Neuronal stem cell (in vitro differentiated cells): ENCODE measurements at regions not wholly inside any gene's neighbourhood (a gene's known extent, or its start where the extent isn't known, plus 50 kb on each side); places are given as distances from the start of the nearest gene placed in this dataset.

Experiments
- DNase-seq: peaks from one replicate; pipeline ENCODE4 v3.0.0-alpha.2; 2013; ENCODE audit warnings: low spot score
- H2AFZ ChIP-seq: one replicate; pipeline ENCODE4 v1.6.1; 2013; ENCODE audit warnings: mild to moderate bottlenecking, low read length, inconsistent platforms
- H2AK5ac ChIP-seq: 2 replicates; pipeline ENCODE4 v1.6.1; 2013; ENCODE audit warnings: low read depth, mild to moderate bottlenecking, inconsistent platforms, low read length, moderate library complexity, mixed read lengths
- H2BK120ac ChIP-seq: 2 replicates; pipeline ENCODE4 v1.6.1; 2013; ENCODE audit warnings: low read depth, mild to moderate bottlenecking, inconsistent platforms, low read length, moderate library complexity, mixed read lengths
- H2BK12ac ChIP-seq: one replicate; pipeline ENCODE4 v1.6.1; 2013; ENCODE audit warnings: low read length, inconsistent platforms
- H2BK15ac ChIP-seq: 2 replicates; pipeline ENCODE4 v1.6.1; 2013; ENCODE audit warnings: mild to moderate bottlenecking, low read length, inconsistent platforms, mixed read lengths
- H2BK5ac ChIP-seq: one replicate; pipeline ENCODE4 v1.6.1; 2013; ENCODE audit warnings: inconsistent platforms, mild to moderate bottlenecking, low read length, moderate library complexity
- H3K14ac ChIP-seq: one replicate; pipeline ENCODE4 v1.6.1; 2013; ENCODE audit warnings: low read length, inconsistent platforms
- H3K18ac ChIP-seq: 2 replicates; pipeline ENCODE4 v1.6.1; 2013; ENCODE audit warnings: low read length, inconsistent platforms
- H3K23ac ChIP-seq: 2 replicates; pipeline ENCODE4 v1.6.1; 2013; ENCODE audit warnings: low read depth, mild to moderate bottlenecking, mixed read lengths, low read length, inconsistent platforms; ENCODE audit not compliant: poor library complexity
- H3K27ac ChIP-seq: replicated peaks from 3 replicates; pipeline ENCODE4 v1.5.1; 2013; ENCODE audit warnings: low read length, inconsistent platforms
- H3K27me3 ChIP-seq, 3 experiments: 2 replicates each; pipeline ENCODE4 v1.6.1; 2013; ENCODE audit warnings: low read length in 3 of 3, mild to moderate bottlenecking in 2 of 3, inconsistent platforms in 1 of 3, low read depth in 1 of 3, mixed read lengths in 1 of 3, moderate library complexity in 1 of 3; ENCODE audit not compliant: control insufficient read depth in 3 of 3, insufficient read depth in 3 of 3
- H3K36me3 ChIP-seq, 2 donors: replicated peaks in 1 of 2; 2 replicates each; pipeline ENCODE4 v1.6.1; 2013; ENCODE audit warnings: low read length in 2 of 2; ENCODE audit not compliant: control insufficient read depth in 2 of 2, insufficient read depth in 2 of 2
- H3K4ac ChIP-seq: 2 replicates; pipeline ENCODE4 v1.6.1; 2013; ENCODE audit warnings: inconsistent platforms, mild to moderate bottlenecking, low read length, moderate library complexity
- H3K4me1 ChIP-seq, 2 donors: 1 replicate in 1 of 2; 2 replicates in 1 of 2; pipeline ENCODE4 v1.6.1; 2013; ENCODE audit warnings: low read length in 2 of 2, low read depth in 1 of 2; ENCODE audit not compliant: control insufficient read depth in 2 of 2, insufficient read depth in 1 of 2
- H3K4me2 ChIP-seq: one replicate; pipeline ENCODE4 v1.6.1; 2013; ENCODE audit warnings: mild to moderate bottlenecking, low read length, inconsistent platforms; ENCODE audit not compliant: insufficient read depth, poor library complexity, severe bottlenecking
- H3K4me3 ChIP-seq, 2 donors: 2 replicates each; pipeline ENCODE4 v1.5.1; 2013; ENCODE audit warnings: low read length in 2 of 2, mild to moderate bottlenecking in 2 of 2, inconsistent platforms in 1 of 2, moderate library complexity in 1 of 2
- H3K79me1 ChIP-seq: one replicate; pipeline ENCODE4 v1.6.1; 2013; ENCODE audit warnings: low read depth, mild to moderate bottlenecking, inconsistent platforms, low read length, moderate library complexity
- H3K9ac ChIP-seq: one replicate; pipeline ENCODE4 v1.6.1; 2013; ENCODE audit warnings: mild to moderate bottlenecking, low read depth, low read length, inconsistent platforms; ENCODE audit not compliant: poor library complexity
- H3K9me3 ChIP-seq, 2 donors: replicated peaks in 1 of 2; 2 replicates each; pipeline versions ENCODE3 to v1.6.1; 2013; ENCODE audit warnings: low read length in 2 of 2, mild to moderate bottlenecking in 2 of 2, inconsistent platforms in 1 of 2, low read depth in 1 of 2, mixed read lengths in 1 of 2, moderate library complexity in 1 of 2; ENCODE audit not compliant: control insufficient read depth in 2 of 2, insufficient read depth in 1 of 2
- H4K8ac ChIP-seq: one replicate; pipeline ENCODE4 v1.6.1; 2013; ENCODE audit warnings: low read depth, mild to moderate bottlenecking, inconsistent platforms, low read length, moderate library complexity
- H4K91ac ChIP-seq: one replicate; pipeline ENCODE4 v1.6.1; 2013; ENCODE audit warnings: low read length, low read depth, mild to moderate bottlenecking, inconsistent platforms; ENCODE audit not compliant: poor library complexity
- WGBS, 2 donors: extraction: QIAGEN DNeasy Blood & Tissue Kit; methylation state at CpG; one replicate each; pipeline ENCODE4 v1.1.7; 2013; ENCODE audit warnings: missing lambda C conversion rate in 2 of 2, mixed read lengths in 1 of 2; ENCODE audit not compliant: insufficient read length in 2 of 2, insufficient replicate concordance in 1 of 2; ENCODE audit errors: extremely low coverage in 2 of 2; 5-methylcytosine and 5-hydroxymethylcytosine counted together

- Histone ChIP-seq H3K18ac (peak overlapping the region; percentile 56), H2BK5ac (no peak overlapping the region), H3K36me3 (no peaks in the 10 kb centered on the region), H3K27me3 (peaks cover 0 to 12% (median 0%) of the 10 kb centered on the region in 3 experiments), H3K4me1 (no peaks in the 10 kb centered on the region), H3K27ac (no peak overlapping the region), H3K4me2 (no peak overlapping the region), H3K4ac (no peak overlapping the region), H2BK15ac (no peak overlapping the region), H2AK5ac (no peak overlapping the region), H3K9ac (no peak overlapping the region), H3K9me3 (no peaks in the 10 kb centered on the region), H3K23ac (no peak overlapping the region), H3K14ac (no peak overlapping the region), H2BK12ac (no peak overlapping the region), H3K79me1 (no peaks in the 10 kb centered on the region), H4K8ac (no peak overlapping the region), H2AFZ (no peak overlapping the region), H4K91ac (no peak overlapping the region), H2BK120ac (no peak overlapping the region), H3K4me3 (no peak overlapping the region)
- WGBS, 2 donors: no CpG with 5 or more reads among the region's 3 CpGs
- DNase-seq: no peak
These were observed 77.3 kb upstream of the RCN1 start for GRCh38 chr11:32013603-32014002.

- no peak overlapping the region for H3K23ac ChIP-seq
- H3K14ac ChIP-seq: no peak overlapping the region
- H3K27me3 ChIP-seq: peaks cover 0 to 12% (median 0%) of the 10 kb centered on the region in 3 experiments
- no peak overlapping the region for H3K4ac ChIP-seq
- H2AFZ ChIP-seq: no peak overlapping the region
- H2BK12ac ChIP-seq: no peak overlapping the region
- peaks cover 0 to 6% of the 10 kb centered on the region in 2 donors for H3K4me1 ChIP-seq
- H3K27ac ChIP-seq: no peak overlapping the region
- H2BK5ac ChIP-seq: no peak overlapping the region
- no peak for DNase-seq
- no peaks in the 10 kb centered on the region for H3K36me3 ChIP-seq
- no peaks in the 10 kb centered on the region for H3K79me1 ChIP-seq
- no CpG with 5 or more reads among the region's 6 CpGs for WGBS, 2 donors
- H3K18ac ChIP-seq: no peak overlapping the region
- H3K9ac ChIP-seq: no peak overlapping the region
- H4K91ac ChIP-seq: no peak overlapping the region
- H2BK120ac ChIP-seq: no peak overlapping the region
- H3K4me2 ChIP-seq: no peak overlapping the region
- no peak overlapping the region for H4K8ac ChIP-seq
- no peak overlapping the region for H2AK5ac ChIP-seq
- H3K4me3 ChIP-seq: no peak overlapping the region
- no peaks in the 10 kb centered on the region for H3K9me3 ChIP-seq
- H2BK15ac ChIP-seq: no peak overlapping the region
These were observed 78.8 kb upstream of the RCN1 start for GRCh38 chr11:32012049-32012448.

- H3K4me2 ChIP-seq: no peak overlapping the region
- no peak overlapping the region for H2AK5ac ChIP-seq
- H3K4me1 ChIP-seq: peaks cover 0 to 8% of the 10 kb centered on the region in 2 donors
- H3K9ac ChIP-seq: no peak overlapping the region
- DNase-seq: no peak
- H3K14ac ChIP-seq: no peak overlapping the region
- H2BK15ac ChIP-seq: no peak overlapping the region
- H3K36me3 ChIP-seq: no peaks in the 10 kb centered on the region
- no CpG with 5 or more reads among the region's 8 CpGs for WGBS, 2 donors
- no peak overlapping the region for H4K8ac ChIP-seq
- H2BK120ac ChIP-seq: no peak overlapping the region
- H3K18ac ChIP-seq: no peak overlapping the region
- H3K9me3 ChIP-seq: no peaks in the 10 kb centered on the region
- peaks cover 0 to 4% (median 0%) of the 10 kb centered on the region in 3 experiments for H3K27me3 ChIP-seq
- H3K27ac ChIP-seq: no peak overlapping the region
- H3K23ac ChIP-seq: no peak overlapping the region
- H2BK12ac ChIP-seq: no peak overlapping the region
- H3K4ac ChIP-seq: no peak overlapping the region
- H4K91ac ChIP-seq: no peak overlapping the region
- no peak overlapping the region for H2BK5ac ChIP-seq
- no peak overlapping the region for H2AFZ ChIP-seq
- H3K79me1 ChIP-seq: no peaks in the 10 kb centered on the region
- H3K4me3 ChIP-seq: no peak overlapping the region
These were observed 81.9 kb upstream of the RCN1 start for GRCh38 chr11:32008880-32009551.

GRCh38 chr11:32006799-32007388, 84.0 kb upstream of the RCN1 start:
- Histone ChIP-seq H3K4me1 (peaks cover 0 to 8% of the 10 kb centered on the region in 2 donors), H3K4me2 (no peak overlapping the region), H2BK15ac (no peak overlapping the region), H3K14ac (no peak overlapping the region), H3K27ac (no peak overlapping the region), H4K91ac (no peak overlapping the region), H4K8ac (no peak overlapping the region), H3K36me3 (no peaks in the 10 kb centered on the region), H3K9me3 (no peaks in the 10 kb centered on the region), H3K4ac (no peak overlapping the region), H2BK12ac (no peak overlapping the region), H3K18ac (no peak overlapping the region), H2BK120ac (no peak overlapping the region), H3K79me1 (no peaks in the 10 kb centered on the region), H3K27me3 (peaks cover 0 to 9% (median 0%) of the 10 kb centered on the region in 3 experiments), H2AFZ (peak overlapping the region; percentile 57), H3K4me3 (no peak overlapping the region), H2BK5ac (no peak overlapping the region), H2AK5ac (no peak overlapping the region), H3K23ac (no peak overlapping the region), H3K9ac (no peak overlapping the region)
- peak; percentile 48 for DNase-seq
- no CpG with 5 or more reads among the region's 5 CpGs for WGBS, 2 donors
